ENCODE measurements at regions not wholly inside any gene's neighbourhood (a gene's known extent, or its start where the extent isn't known, plus 50 kb on each side); places are given as distances from the start of the nearest gene placed in this dataset.

DNA sequence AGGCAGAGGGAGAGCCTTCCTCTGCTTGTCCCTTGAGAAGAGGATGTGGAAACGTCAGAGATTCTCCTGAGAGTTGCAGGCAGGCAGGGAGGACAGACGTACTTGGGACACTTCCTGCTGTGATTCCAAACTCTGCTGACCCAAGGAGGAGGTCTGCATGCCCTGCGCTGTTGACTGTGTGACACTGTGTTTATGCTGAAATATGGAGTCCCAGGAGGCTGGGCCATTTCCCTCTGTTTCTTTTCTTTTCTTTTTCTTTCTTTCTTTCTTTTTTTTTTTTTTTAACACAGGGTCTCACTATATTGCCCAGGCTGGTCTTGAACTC is 63.5 kb upstream of the BHLHE23 start:
- Histone ChIP-seq H3K27me3 (ENCODE audit: insufficient read depth, low read depth, severe bottlenecking) (peaks cover 3% of the 10 kb centered on the region), H3K4me3 (ENCODE audit: low read depth, low read length) (no peak overlapping the region), H3K27ac (no peak overlapping the region), H3K36me3 (no peaks in the 10 kb centered on the region), H3K9me3 (ENCODE audit: severe bottlenecking) (peaks cover 2% of the 10 kb centered on the region)
- TF ChIP-seq, protein P1, sequence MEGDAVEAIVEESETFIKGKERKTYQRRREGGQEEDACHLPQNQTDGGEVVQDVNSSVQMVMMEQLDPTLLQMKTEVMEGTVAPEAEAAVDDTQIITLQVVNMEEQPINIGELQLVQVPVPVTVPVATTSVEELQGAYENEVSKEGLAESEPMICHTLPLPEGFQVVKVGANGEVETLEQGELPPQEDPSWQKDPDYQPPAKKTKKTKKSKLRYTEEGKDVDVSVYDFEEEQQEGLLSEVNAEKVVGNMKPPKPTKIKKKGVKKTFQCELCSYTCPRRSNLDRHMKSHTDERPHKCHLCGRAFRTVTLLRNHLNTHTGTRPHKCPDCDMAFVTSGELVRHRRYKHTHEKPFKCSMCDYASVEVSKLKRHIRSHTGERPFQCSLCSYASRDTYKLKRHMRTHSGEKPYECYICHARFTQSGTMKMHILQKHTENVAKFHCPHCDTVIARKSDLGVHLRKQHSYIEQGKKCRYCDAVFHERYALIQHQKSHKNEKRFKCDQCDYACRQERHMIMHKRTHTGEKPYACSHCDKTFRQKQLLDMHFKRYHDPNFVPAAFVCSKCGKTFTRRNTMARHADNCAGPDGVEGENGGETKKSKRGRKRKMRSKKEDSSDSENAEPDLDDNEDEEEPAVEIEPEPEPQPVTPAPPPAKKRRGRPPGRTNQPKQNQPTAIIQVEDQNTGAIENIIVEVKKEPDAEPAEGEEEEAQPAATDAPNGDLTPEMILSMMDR (IDR thresholded peaks at IDR 0.05; ENCODE audit: low read depth, low read length): no peak
- no peak for DNase-seq

- Histone ChIP-seq H3K27ac (no peak overlapping the region), H3K36me3 (no peaks in the 10 kb centered on the region), H3K4me3 (ENCODE audit: low read depth, low read length) (no peak overlapping the region), H3K9me3 (ENCODE audit: severe bottlenecking) (peaks cover 2% of the 10 kb centered on the region), H3K27me3 (ENCODE audit: insufficient read depth, low read depth, severe bottlenecking) (peaks cover 3% of the 10 kb centered on the region)
- TF ChIP-seq, protein P1 (IDR thresholded peaks at IDR 0.05; ENCODE audit: low read depth, low read length): no peak
- no peak for DNase-seq
These were observed 62.1 kb upstream of the BHLHE23 start for GRCh38 chr20:63068711-63069367.

DNA sequence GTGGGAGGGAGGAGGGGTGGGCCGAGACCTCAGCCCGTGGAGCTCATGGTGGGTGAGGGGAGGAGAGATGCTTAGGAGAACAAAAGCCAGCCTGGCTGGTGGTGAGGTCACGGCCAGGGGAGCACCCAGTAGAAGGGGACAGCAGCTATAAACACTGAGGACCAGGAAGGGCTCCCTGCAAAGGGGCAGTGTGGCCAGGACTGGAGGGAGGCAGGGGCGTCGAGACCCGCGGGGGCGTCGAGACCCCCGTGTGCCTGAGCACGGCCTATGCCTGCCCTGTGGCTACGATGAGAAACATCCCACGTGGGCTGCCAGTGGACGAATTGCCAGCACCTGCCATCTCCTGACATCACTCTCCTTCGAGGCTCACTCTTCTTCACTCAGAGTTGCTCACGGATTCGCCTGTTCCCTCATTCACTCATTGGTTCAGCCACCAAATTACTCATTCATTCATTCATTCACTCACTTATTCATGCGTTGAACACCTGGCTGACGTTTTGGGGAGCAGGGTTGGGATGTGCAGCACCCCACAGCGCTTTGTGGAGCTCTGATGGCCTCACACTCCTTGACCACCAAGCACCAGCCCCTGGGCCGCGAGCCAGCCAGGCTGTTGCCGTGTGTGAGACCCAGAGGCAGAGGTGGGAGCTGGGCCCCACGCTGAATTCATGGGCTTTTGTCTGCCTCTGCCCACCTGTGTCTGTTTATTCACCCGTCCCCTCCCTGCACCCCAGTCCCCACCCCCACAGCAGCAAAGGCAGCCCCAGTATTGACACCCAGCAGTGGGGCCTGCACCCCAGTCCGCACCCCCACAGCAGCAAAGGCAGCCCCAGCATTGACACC is 61.2 kb upstream of the BHLHE23 start:
- Histone ChIP-seq H3K36me3 (no peaks in the 10 kb centered on the region), H3K9me3 (ENCODE audit: severe bottlenecking) (peaks cover 2% of the 10 kb centered on the region), H3K4me3 (ENCODE audit: low read depth, low read length) (no peak overlapping the region), H3K27ac (no peak overlapping the region), H3K27me3 (ENCODE audit: insufficient read depth, low read depth, severe bottlenecking) (peaks cover 3% of the 10 kb centered on the region)
- DNase-seq: no peak
- TF ChIP-seq, protein P1 (IDR thresholded peaks at IDR 0.05; ENCODE audit: low read depth, low read length): no peak

DNA sequence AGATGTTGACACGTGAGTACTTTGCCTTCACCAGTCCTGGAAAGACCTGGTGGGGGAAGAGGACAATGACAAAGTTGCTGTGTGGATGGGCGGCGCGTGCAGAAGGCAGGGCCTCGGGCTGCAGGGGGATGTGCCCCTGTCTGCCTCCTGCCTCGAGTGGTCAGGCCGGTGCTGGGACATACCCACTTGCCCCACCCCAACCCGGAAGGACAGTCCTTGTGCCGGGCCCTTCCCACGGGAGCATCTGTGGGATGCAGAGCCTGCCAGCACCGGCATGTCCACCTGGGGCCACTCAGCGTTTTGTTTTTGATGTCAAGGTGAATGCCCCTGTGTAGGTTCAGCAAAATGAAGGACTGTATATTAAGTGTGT is 60.5 kb upstream of the BHLHE23 start:
- Histone ChIP-seq H3K27me3 (ENCODE audit: insufficient read depth, low read depth, severe bottlenecking) (peaks cover under 1% of the 10 kb centered on the region), H3K9me3 (ENCODE audit: severe bottlenecking) (peaks cover 2% of the 10 kb centered on the region), H3K36me3 (no peaks in the 10 kb centered on the region), H3K27ac (no peak overlapping the region), H3K4me3 (ENCODE audit: low read depth, low read length) (no peak overlapping the region)
- DNase-seq: no peak
- TF ChIP-seq, protein P1 (IDR thresholded peaks at IDR 0.05; ENCODE audit: low read depth, low read length): no peak

- H3K27me3 ChIP-seq (ENCODE audit: insufficient read depth, low read depth, severe bottlenecking): no peaks in the 10 kb centered on the region
- H3K36me3 ChIP-seq: no peaks in the 10 kb centered on the region
- no peak overlapping the region for H3K27ac ChIP-seq
- TF ChIP-seq, protein P1 (IDR thresholded peaks at IDR 0.05; ENCODE audit: low read depth, low read length): no peak
- H3K4me3 ChIP-seq (ENCODE audit: low read depth, low read length): no peak overlapping the region
- DNase-seq: no peak
- H3K9me3 ChIP-seq (ENCODE audit: severe bottlenecking): peaks cover 2% of the 10 kb centered on the region
These were observed 59.9 kb upstream of the BHLHE23 start for GRCh38 chr20:63066506-63067265.
